ENCODE measurements at regions not wholly inside any gene's neighbourhood (a gene's known extent, or its start where the extent isn't known, plus 50 kb on each side); places are given as distances from the start of the nearest gene placed in this dataset.

GRCh38 chr7:11952972-11953371 is 121.0 kb upstream of the THSD7A start:
- no peak for ATAC-seq (ENCODE audit: low FRiP score)
- no peak for TF ChIP-seq CTCF (IDR thresholded peaks at IDR 0.05)

GRCh38 chr7:11956991-11957390 is 125.0 kb upstream of the THSD7A start:
- ATAC-seq (ENCODE audit: low FRiP score): no peak
- no peak for DNase-seq (ENCODE audit: low spot score)
- TF ChIP-seq CTCF (IDR thresholded peaks at IDR 0.05): no peak

More at GRCh38 chr7:11952972-11953371, 121.0 kb upstream of the THSD7A start:
- no peak for DNase-seq (ENCODE audit: low spot score)

GRCh38 chr7:11957956-11958355 is 126.0 kb upstream of the THSD7A start:
- ATAC-seq (ENCODE audit: low FRiP score): no peak
- no peak for DNase-seq (ENCODE audit: low spot score)
- no peak for TF ChIP-seq CTCF (IDR thresholded peaks at IDR 0.05)

- DNase-seq (ENCODE audit: low spot score) (no peak), ATAC-seq (ENCODE audit: low FRiP score) (no peak)
- TF ChIP-seq CTCF (IDR thresholded peaks at IDR 0.05): no peak
These were observed 127.1 kb upstream of the THSD7A start for GRCh38 chr7:11959121-11959520.

- DNase-seq (ENCODE audit: low spot score) (no peak), ATAC-seq (ENCODE audit: low FRiP score) (no peak)
- no peak for TF ChIP-seq CTCF (IDR thresholded peaks at IDR 0.05)
These were observed 128.6 kb upstream of the THSD7A start for GRCh38 chr7:11960621-11961020.

- ATAC-seq (ENCODE audit: low FRiP score) (no peak), DNase-seq (ENCODE audit: low spot score) (no peak)
- no peak for TF ChIP-seq CTCF (IDR thresholded peaks at IDR 0.05)
These were observed 137.6 kb upstream of the THSD7A start for GRCh38 chr7:11969643-11970042.

GRCh38 chr7:11970132-11970531 is 138.1 kb upstream of the THSD7A start:
- no peak for DNase-seq (ENCODE audit: low spot score)
- no peak for ATAC-seq (ENCODE audit: low FRiP score)
- TF ChIP-seq CTCF (IDR thresholded peaks at IDR 0.05): no peak

Measured in omental fat pad (tissue), 3 donors.